GM12864 (cell line): ENCODE measurements at regions not wholly inside any gene's neighbourhood (a gene's known extent, or its start where the extent isn't known, plus 50 kb on each side); places are given as distances from the start of the nearest gene placed in this dataset.

Experiments
- DNase-seq: peaks from one replicate; pipeline ENCODE4 v3.0.0-alpha.2; 2011; ENCODE audit warnings: low read depth
- H3K4me3 ChIP-seq: 2 replicates; pipeline ENCODE4 v1.5.1; 2011; ENCODE audit warnings: mild to moderate bottlenecking, low read depth, low read length, control low read depth
- CTCF ChIP-seq: IDR thresholded peaks from 2 replicates; pipeline ENCODE4 v1.5.1; 2011; ENCODE audit warnings: low read depth, mild to moderate bottlenecking, moderate library complexity, low read length, control low read depth, inconsistent platforms; ENCODE audit errors: missing control alignments

GRCh38 chr20:56769921-56770600 is 141.0 kb downstream of the TFAP2C start:
- TF ChIP-seq CTCF, result no peak
- DNase-seq, result no peak
- H3K4me3 ChIP-seq, result no peak overlapping the region

- no peak overlapping the region for H3K4me3 ChIP-seq
- DNase-seq, result no peak
- TF ChIP-seq CTCF, result no peak
Measured at GRCh38 chr20:56773749-56774148, 144.6 kb downstream of the TFAP2C start.

- no peak for DNase-seq
- no peak for TF ChIP-seq CTCF
- no peak overlapping the region for H3K4me3 ChIP-seq
Measured at GRCh38 chr20:56774873-56775272, 145.8 kb downstream of the TFAP2C start.

GRCh38 chr20:56776345-56776744 is 147.2 kb downstream of the TFAP2C start:
- DNase-seq, result no peak
- no peak overlapping the region for H3K4me3 ChIP-seq
- no peak for TF ChIP-seq CTCF

- DNase-seq, result no peak
- no peak overlapping the region for H3K4me3 ChIP-seq
- TF ChIP-seq CTCF, result no peak
Measured at GRCh38 chr20:56778765-56779195, 149.7 kb downstream of the TFAP2C start.

- no peak overlapping the region for H3K4me3 ChIP-seq
- TF ChIP-seq CTCF, result no peak
- no peak for DNase-seq
Measured at GRCh38 chr20:56779452-56780143, 150.5 kb downstream of the TFAP2C start.

- no peak for DNase-seq
- TF ChIP-seq CTCF, result no peak
- no peak overlapping the region for H3K4me3 ChIP-seq
Measured at GRCh38 chr20:56780266-56780665, 151.2 kb downstream of the TFAP2C start.
